Activated T-cell treated with anti-CD3 and anti-CD28 coated beads for 24 hours (primary cell): ENCODE measurements at regions not wholly inside any gene's neighbourhood (a gene's known extent, or its start where the extent isn't known, plus 50 kb on each side); places are given as distances from the start of the nearest gene placed in this dataset.
"Not testable (repeated sequence)": the region's sequence is repeated elsewhere in the genome, so short reads cannot be mapped to it uniquely, and the experiment has no call there.

Source experiments
- DNase-seq: peaks from one replicate; pipeline ENCODE4 v3.0.0-alpha.2; 2020; ENCODE audit warnings: low read depth

DNA sequence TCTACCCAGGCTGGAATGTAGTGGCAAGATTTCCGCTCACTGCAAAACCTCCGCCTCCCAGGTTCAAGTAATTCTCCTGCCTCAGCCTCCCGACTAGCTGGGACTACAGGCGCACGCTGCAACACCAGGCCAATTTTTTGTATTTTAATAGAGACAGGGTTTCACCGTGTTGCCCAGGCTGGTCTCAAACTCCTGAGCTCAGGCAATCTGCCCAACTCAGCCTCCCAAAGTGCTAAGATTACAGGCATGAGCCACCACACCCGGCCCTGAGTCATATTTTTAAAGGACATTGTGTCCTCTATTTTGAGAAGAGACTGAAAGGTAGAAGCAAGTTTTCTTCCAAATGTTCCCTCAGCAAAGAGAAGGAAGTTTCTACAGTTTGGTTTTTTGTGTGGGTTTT lies 227.1 kb downstream of the KCTD12 start:
- DNase-seq, result not testable (repeated sequence)

DNA sequence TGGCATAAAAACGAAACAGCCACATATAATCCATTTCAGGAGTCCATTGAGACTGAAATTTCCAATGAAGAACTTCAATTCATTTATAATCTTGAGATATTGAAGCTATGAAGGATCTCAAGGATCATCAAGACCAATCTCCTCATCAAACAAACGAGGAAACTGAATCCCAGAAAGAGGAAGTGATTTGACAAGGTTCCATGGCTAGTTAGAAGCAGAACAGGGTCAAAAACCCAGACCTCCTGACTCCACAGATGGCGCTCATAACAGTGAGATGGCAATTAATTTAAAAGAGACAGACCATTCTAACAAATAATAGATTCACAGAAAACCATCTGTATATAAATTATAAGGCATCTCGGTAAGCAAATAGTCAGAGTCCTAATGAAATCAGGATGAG lies 229.7 kb downstream of the KCTD12 start:
- DNase-seq, result no peak

DNA sequence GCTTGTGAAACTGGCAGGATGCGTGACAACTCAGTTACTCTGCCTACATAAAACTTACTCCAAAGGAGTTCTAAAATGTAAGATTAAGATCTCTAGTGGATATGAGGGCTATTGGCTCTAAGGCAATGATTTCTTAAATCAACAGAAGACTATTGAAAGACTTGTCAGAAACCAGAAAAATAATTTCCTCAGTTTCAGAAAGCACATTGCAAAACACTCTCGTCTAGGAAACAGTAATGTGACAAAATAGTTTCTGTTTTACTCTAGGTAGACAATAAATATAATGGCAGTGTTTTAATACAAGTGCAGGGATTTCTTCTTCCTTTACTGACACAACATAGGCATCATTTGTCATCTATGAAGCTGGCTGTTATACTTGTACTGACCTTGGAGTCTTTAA lies 230.1 kb downstream of the KCTD12 start:
- DNase-seq, result no peak

DNA sequence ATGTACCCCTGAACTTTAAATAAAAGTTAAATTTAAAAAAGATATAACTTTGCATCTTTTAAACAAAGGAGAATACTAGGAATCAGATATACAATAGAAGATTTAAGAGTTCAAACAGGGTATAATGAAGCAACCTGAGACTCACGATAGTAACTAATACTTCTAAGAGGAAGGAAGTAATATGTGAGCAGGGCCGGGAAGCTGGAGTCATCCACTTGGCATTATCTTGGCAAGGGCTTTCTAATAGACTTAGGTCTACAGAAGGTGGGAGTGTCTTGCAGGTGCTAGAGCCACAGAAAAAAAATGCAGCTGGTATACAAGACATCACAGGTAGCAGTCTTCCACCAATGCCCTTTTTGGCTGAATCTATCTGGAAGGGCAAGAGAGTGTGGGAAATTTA lies 231.9 kb downstream of the KCTD12 start:
- DNase-seq, result no peak

DNA sequence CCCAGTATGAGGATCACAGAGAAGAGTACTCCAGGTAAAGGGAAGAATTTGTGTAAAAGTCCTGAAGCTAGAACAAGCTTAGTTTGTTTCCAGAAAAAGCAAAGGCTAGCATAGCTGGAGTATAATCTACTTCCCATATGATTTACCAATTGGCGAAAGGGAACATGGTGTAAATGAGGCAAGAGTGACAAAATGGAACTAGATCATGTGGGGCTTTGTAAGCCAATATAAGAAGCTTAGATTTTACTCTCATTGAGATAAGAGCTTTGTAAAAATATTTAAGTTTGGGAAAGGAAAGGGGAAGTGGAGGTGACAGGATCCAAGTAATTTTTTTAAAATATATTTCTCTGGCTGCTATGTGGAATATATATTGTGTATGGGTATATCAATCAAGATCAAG lies 234.9 kb downstream of the KCTD12 start:
- DNase-seq, result no peak

DNA sequence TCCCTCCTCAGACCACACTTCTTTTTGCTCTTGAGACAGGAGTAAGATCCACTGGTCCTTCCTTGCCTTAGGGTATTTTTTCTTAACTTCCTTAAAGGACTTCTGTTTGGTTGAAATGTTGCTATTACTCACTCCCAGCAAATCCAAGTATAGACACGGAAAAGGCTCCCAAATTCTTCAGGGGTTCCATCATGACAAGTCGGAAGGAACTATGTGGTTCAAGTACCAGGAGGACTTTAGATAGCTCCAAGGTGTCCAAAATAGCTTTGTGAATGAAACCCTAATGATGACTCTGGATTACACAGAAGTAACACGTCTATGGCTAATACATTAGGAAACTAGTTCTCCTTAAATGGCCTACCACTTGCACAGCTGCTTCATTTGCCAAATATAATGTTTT lies 238.7 kb downstream of the KCTD12 start:
- no peak for DNase-seq

DNA sequence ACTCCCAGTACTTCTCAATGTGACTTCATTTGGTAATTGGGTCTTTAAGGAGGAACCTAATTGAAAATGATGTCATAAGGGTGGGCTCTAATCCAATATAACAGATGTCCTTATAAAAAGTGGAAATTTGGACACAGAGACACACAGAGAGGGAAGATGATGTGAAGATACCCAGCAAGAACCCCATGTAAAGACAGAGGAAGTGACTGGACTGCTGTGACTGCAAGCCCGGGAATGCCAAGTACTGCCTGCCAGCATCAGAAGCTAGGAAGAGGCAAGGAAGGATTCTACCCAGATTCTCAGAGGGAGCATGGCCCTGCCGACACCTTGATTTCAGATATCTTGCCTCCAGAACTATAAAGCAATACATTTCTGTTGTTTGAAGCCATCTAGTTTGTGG lies 239.3 kb downstream of the KCTD12 start:
- DNase-seq, result no peak

DNA sequence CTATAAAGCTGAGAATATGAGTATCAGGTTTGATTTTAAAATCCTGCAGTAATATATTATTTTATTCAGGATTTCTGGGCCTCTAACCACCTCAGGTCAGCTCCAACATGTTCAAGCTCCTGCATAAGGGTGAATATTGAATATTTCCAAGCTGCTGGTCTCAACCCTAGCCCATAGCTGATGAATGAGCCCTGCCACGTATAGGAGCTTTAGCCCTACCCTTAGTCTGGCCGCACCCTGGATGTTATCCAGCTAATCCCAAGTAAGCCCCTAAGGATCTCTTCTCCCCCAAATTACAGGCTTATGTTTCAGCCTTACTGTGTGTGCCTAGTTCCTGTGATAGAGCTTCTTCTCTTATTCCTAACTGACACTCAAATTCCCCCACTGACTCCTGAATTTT lies 240.6 kb downstream of the KCTD12 start:
- DNase-seq, result no peak

DNA sequence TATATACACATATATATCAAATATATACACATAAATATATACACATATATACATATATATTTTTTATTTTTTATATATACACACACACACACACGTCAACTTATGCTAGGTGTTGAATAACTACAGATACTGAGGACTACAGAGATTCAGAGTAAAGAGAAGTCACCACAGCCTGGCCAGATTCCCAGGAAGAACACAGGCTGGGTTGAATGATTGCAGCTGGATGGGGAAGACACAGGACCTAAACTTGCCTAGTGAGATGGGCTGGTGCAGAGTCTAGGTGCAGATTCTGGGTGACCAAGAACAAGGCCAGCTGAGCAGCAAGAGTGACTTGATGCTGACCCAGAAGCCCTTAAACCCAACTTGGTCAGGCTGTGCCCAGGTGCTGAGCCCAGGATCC lies 241.3 kb downstream of the KCTD12 start:
- no peak for DNase-seq

DNA sequence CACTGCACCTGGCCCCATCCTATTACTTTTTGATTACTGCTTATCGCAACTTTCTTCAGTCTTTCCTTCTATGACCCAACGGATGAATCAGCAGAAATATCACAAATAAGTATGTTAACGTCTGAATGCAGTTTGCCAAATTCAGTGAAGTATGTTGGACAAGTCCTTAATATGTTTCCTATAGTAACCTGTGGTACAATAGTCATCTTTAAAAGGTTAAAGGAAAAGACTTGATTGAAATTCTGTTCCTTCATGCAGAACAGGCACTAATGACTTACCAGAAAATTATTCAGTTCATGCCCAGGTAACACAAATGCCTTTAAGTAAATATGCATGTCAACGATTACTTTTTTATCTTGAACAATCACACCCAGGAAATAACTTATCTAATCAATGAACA lies 242.6 kb downstream of the KCTD12 start:
- DNase-seq, result no peak

DNA sequence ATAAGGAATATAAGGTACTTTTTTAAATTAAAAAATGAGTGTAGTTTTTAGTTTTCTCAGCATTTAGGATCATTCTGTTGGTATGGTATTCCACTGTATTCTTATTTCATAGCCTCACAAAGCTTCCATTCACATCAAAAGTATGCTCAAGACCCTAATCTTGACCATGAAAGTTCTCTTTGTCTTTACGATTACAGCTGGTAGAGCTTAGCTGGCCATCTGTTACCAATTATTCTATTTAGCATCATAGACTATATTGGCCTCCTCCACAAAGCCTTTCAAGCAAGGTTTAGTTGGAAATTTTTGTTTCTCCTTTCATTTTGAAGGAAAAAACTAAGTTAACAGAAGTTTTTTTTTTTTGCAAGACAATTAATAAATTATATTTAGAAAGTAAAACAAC lies 245.1 kb downstream of the KCTD12 start:
- DNase-seq, result no peak

DNA sequence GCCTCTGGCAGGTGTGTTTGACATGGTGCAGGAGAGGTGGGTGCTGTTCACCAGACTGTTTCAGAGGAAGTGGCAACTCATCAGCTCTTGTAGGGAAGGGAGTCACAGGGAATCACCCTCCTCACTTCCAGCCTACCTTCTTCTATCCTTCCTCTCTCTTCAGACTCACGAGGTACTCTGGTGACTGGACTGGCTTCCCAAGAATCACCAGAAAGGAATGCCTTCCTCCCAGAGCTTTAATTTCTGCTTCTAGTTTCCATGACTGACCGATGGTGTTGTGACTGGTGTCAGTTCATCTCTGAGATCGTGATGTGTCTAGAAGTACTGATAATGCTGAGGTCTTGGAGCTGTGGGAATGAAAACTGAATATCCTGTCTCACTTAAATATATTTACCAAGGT lies 247.3 kb downstream of the KCTD12 start:
- DNase-seq, result no peak

DNA sequence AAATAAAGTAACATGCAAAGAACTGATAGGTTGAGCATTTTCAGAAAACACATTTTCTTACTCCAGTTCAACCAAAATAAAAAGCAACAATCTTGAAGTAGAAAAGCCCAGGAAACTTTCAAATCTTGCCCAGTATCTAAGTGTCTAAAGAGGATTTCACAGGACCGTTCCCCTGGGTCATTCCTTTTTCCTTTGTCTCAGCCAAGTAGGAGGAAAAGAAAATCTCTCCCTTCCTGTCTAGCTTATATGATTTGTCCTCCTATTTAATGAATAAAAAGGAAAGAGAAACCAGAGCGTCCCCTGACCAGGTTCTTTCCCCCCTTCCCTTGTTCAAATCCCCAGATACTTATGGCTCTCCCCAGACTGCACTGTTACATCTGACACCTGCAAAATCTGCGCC lies 248.0 kb downstream of the KCTD12 start:
- no peak for DNase-seq

DNA sequence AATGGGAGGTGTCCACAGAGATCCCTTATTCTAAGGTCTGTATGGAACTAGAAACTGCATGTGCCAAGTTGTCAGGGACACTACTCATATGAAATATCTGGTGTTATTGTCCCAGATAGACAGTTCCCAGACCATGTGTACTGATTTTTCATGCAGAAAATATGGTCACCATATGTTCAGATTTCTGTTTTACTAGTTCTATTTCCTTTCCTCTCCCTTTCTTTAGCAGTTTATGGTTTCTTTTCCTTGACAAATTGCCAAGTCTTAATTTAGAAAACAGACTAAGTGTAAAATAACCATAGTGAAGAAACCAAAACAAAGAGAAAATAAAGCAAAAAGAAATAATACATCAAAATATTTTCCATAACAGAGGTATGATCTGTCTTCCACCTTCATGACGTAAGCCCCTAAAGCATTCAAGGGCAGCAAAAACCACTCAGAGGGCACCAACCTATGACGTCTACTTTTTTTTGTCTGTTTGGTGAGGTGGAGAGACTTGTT lies 248.5 kb downstream of the KCTD12 start:
- DNase-seq, result no peak

DNA sequence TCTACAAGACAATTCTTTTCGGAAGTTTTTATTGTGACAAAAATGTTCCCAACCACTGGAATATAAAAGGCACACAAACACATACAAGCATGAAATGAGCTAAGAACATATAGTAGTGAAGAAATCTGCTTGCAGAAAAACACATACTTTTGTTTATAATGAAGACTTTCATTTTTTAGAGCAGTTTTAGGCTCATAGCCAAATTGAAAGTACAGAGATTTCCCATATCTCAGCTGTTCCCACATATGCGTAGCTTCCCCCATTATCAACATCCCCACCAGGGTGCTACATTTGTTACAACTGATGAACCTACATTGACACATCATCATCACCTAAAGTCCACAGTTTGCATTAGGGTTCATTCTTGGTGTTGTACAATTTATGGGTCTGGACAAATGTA lies 249.4 kb downstream of the KCTD12 start:
- DNase-seq, result no peak

DNA sequence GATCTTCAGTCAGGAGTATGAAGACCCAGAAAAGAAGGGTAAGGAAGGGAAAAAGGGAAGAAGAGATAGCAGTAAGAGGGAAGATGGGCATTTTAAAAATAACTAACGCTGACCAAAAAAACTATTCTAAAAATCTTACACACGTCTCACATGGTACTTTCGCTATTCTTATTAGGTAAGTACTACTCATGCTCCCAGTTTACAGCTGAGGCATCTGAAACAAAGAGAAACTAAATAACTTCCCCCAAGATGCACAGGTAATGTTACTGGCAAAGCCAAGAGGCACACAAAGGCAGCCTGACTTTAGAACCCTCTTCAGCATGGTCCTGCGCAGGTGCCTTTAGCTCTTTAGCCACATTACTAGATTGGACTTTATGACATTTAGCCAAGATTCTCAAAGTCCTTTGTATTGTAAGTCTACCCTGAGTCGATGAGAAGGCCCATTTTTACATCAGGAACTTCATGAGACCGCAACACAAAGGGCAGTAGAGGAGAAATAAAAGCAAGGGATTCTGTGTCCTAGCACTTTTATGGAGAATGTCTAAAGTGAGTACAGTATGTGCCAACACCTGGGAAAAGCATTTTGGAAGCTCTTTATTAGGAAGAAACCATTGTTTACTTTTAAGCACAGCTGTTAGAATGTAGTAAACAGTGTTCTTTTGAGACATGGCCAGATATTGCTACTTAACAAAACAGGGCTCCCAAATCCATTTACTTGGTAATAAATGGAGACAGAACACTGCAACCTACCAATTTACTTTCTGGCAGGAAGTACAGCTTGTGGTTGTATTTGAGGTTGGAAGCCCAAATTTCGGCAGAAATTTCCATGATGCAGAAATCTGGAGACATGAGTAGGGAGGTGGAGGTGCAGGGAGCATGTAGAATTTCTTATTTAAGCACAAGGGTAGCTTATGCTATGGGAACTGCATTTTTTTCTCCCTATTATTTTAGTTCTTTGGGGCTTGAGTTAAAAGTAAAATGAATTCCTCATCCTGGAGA lies 250.7 kb downstream of the KCTD12 start:
- DNase-seq, result no peak

DNA sequence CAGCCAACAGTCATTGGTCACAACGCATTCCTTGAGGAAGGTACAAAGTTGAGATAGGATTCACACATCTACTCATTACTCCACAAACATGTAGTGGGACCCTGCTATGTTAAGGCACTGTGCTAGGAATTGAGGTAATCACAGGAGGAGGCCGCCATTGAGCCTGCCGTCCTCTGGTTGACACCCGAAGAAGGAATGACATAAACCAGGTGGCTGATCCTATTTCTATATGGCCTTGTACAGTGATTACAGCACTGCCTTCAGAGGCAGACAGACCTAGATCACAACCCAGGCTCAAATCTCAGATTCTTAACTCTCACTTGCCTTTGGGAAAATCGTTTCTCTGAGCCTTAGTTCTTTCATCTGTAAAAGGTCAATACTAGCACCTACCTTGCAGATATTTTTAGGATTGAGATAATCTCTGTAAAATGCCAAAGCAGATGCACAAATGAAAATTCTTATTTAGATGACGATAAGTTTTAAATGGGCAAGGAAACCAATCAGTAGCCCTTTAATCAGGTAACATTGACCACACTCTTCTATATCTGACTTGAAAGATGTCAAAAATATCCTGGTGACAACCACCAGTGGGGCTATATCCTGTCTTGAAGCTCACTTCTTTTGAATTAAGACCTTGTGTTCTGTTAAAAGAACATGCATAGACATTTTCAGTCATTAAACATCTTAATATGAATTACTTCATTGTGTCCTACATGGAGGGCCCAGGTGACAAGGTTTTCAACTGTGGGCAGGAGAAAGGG lies 251.6 kb downstream of the KCTD12 start:
- no peak for DNase-seq

DNA sequence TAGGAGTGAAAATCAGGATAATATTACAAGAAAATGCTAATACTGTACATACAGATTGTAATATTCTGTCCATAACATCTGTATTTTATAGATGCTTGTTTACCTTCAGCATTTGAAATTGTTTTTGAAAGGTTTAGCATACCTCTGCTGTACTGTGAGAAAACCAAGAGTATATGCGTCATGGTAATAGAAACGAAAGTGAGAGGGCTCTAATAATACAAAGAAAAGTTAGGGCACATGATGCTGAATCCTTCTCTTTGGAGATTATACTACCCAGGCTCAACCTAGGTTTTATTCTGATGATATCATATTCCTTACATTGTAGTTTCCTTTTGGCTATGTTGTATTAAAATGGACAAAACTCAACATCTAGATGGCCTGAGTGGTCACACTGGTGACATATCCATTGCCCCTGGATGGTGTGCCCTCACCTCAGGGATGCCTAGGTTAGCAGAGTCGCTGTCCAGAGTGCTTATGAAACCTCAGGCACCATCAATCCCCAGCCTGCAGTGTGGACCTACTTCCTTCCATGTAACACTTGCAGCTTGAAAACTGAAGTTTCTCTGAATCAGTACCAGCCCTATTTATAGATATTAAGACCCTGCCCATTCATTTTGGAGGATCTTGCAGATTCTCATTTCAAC lies 253.7 kb downstream of the KCTD12 start:
- no peak for DNase-seq

DNA sequence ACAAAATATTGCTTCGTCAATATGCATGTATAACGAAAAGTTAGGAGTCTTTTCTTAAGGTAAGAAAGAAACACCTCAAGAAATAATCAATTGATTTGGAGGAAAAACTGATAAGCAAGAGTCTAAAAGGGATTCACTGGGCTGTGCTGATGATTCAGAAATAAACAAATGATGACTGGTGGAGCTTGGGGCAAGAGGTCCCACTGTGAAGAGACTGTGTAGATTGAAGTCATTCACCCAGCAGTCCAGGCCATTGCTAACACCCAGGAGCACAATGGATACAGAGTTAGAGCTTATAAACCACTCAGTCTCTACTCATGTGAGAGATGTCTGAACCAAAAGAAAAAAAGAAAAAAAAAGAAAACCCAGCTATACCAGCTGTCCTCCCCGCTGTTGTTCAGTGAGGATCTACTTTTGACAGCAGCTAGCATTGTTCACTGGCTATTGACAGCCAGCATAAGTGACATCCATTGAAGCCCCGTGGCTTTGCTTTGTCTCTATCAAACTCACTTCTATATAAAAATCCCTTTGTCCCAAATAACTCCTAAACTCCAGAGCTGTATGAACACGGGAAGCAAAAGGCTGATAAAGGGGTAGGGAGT lies 255.5 kb downstream of the KCTD12 start:
- DNase-seq, result no peak

DNA sequence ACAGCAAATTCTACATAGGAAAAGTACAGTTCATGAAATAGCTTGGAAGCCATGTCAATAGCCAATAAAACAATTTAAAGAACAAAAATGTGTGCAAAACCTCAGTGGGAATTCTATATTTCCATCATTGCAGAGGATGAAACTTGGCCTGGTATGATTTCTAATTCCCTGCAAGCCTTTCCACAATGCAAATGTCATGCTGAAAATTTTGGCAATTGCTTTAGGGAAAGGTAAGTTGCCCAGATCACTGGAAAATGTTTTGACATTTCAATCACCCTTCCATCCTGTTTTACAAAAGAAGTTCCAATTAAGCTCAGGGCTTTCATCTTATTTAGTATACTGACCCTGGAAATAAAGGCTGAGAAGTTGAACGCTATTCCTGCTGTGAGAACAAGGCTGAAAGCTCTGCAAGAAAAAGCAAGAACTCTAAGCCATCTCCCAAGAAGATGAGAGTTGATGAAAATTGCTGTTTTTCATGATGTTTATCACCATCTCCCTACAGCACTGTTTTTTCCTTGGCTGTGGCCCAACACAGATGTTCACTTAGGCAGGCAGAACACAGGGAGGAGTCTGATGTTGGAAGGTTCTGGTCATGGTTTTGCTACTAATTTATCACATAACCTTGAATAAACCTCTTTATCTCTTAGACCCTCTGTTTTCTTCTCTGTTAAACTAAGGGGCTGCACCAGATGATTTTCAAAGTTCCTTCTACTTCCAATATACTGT lies 263.7 kb downstream of the KCTD12 start:
- no peak for DNase-seq

DNA sequence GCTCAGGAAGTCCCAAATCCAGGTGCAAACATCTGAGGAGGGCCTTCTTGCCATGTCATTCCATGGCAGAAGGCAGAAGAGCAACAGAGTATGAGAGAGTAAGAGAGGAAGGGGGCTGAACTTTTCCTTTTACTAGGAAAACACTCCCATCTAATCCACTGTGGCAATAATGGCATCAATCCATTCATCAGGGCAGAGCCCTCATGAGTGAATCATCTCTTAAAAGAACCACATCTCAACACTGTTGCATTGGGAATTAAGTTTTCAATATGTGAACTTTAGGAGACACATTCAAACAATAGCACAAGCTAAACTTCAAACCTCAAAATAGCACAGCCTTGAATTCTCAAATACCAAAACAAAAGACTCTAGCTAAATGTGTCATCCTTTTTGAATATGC lies 264.5 kb downstream of the KCTD12 start:
- no peak for DNase-seq

DNA sequence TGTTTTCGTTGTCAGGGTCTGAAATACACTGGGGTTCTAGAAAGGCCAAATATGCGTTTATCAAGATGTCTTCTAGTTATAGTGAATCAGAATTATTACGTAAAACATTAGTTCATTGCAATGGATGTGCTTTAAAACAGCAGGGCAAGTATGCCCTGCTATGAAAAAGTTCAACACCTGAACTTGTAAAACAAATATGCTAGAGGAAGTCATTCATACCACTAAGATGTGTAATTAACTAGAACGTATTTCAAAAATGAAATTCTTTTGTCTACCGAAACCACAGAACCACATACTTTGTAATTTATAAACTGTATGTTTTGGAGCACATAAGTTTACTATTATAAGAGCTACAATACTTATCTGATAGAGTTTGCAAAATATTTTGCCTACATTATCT lies 266.2 kb downstream of the KCTD12 start:
- DNase-seq, result no peak
